ENCODE measurements at regions not wholly inside any gene's neighbourhood (a gene's known extent, or its start where the extent isn't known, plus 50 kb on each side); places are given as distances from the start of the nearest gene placed in this dataset.
"Not testable (repeated sequence)": the region's sequence is repeated elsewhere in the genome, so short reads cannot be mapped to it uniquely, and the experiment has no call there.

DNA sequence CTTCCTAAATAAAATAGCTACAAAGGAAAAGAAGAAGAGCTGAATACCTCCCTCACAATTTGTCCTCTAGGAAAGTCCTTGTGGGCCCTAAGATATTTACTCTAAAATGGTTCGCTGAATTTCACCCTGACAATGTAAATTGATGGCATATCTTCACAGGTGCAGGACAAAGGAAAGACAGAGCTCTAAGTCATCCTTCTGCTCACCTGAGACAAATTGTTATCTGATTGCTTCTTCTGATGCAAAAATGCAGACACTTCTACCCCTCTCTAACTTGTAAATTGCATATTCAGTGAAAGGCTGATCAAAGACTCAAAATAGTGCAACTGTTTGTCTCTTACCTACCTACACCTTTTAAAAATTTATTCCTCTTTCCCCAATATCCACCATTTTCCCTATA is 747.2 kb upstream of the PRR20A start:
- Mint-ChIP-seq H3K4me1 (no peaks in the 10 kb centered on the region), H3K27me3 (no peaks in the 10 kb centered on the region), H3K36me3 (ENCODE audit: low read depth) (no peaks in the 10 kb centered on the region), H3K9me3 (peaks cover 3% of the 10 kb centered on the region), H3K4me3 (no peak overlapping the region), H3K27ac (no peak overlapping the region)
- ATAC-seq (replicated peaks), result no peak

DNA sequence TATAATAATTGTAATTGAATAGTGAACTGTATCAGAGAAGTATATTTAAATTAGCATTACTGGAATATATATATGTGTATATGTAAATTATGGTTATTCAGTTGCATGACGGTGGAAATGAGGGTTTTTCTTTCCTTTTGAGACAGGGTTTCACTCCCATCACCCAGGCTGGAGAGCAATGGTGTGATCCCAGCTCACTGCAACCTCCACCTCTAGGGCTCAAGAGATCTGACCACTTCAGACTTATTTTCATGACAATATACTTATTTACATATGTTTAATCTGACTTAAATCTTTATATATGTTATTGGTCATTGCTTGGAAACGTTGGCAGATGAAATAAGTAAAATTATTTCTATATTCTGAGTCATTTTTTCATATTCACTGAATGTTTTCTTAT is 744.4 kb upstream of the PRR20A start:
- Mint-ChIP-seq H3K36me3 (ENCODE audit: low read depth) (no peaks in the 10 kb centered on the region), H3K27me3 (no peaks in the 10 kb centered on the region), H3K9me3 (peaks cover 12% of the 10 kb centered on the region), H3K4me3 (no peak overlapping the region), H3K4me1 (no peaks in the 10 kb centered on the region), H3K27ac (no peak overlapping the region)
- no peak for ATAC-seq (replicated peaks)

DNA sequence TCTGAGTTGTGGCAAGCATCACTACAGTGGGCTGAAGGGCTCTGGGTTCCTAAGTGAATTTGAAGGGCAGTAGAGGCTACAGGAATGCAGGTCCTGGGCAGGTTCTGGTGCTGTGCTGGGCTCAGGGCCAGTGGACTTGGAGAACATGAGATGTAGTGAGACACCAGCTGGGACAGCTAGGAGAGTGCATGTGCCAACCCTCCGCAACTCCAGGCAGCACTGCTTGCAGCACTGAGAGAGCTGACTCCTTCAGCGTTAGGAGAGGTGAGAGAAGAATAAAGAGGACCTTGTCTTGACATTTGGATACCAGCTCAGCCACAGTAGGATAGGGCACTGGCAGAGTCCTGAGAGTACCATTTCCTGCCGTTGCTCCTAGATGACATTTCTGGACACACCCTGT is 739.9 kb upstream of the PRR20A start:
- ATAC-seq (replicated peaks), result no peak
- no peak overlapping the region for H3K4me3 Mint-ChIP-seq
- H3K36me3 Mint-ChIP-seq (ENCODE audit: low read depth), result no peaks in the 10 kb centered on the region
- H3K27me3 Mint-ChIP-seq, result no peaks in the 10 kb centered on the region
- peaks cover 22% of the 10 kb centered on the region for H3K9me3 Mint-ChIP-seq
- H3K27ac Mint-ChIP-seq, result no peak overlapping the region
- H3K4me1 Mint-ChIP-seq, result no peaks in the 10 kb centered on the region

DNA sequence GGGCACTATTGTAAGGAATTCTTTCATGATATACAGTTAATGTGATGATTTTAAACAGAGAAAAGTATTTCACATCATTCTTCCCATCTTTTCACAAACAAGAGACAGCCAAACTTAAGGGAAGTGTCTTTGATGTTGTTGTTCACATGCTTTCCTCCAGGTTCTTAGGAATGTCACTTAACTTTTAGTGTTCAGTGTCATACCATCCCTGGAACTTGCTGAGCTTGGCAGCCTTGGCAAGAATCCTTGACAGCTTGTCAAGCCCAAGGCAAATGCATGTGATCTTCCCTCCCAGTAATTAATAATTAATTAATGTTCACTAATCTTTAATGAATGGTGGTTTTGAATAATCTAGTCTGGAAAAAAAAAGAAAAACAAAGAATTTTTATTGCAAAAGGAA is 727.9 kb upstream of the PRR20A start:
- no peaks in the 10 kb centered on the region for H3K4me1 Mint-ChIP-seq
- no peaks in the 10 kb centered on the region for H3K36me3 Mint-ChIP-seq (ENCODE audit: low read depth)
- H3K27me3 Mint-ChIP-seq, result no peaks in the 10 kb centered on the region
- ATAC-seq (replicated peaks), result no peak
- no peak overlapping the region for H3K4me3 Mint-ChIP-seq
- no peak overlapping the region for H3K27ac Mint-ChIP-seq
- H3K9me3 Mint-ChIP-seq, result no peaks in the 10 kb centered on the region

DNA sequence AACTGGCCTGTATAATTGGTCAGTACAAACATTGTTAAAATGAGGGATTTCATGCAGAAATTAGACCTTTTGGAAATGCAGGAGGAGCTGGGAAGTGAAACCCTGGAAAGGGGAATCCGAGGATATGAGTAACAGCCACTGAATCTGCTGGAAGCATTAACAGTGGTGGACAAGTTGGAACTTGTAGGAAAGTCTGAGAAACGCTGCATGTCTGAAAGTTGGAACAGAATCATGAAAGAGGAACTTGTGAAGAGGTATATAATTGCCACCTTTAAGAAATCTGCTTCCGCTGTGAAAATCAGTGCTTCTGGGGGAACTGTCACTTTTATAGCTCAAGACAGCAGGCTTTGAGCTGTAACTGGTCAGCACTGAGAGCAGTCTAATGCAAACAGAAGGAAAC is 716.5 kb upstream of the PRR20A start:
- peaks cover 6% of the 10 kb centered on the region for H3K9me3 Mint-ChIP-seq

DNA sequence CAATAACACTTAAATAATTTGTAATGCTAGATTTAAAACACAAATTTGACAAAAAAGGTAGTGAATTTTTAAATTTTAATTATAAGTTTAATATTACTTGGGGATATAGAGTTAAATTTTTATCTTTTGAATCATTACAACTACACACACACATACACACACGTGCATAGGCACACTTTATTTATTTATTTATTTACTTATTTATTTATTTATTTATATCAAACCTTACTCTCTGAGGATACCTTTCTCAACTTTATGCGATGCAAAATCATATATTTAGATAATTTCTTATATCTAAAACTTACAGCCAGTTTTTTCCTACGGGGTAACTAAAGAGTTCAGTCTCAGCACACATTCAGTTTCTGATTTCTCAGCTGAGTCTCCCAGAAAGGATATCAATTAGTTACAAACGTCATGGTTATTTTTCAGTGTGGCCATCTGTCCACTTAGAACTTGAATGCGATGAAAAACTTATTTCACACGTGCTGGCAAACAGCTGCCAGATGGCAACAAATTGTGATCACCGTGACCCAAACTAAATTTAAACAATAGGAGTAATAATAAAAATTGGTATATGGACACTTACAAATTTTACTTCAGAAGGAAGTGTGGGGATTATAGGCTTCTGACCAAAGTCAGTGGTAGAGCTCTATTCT is 683.1 kb upstream of the PRR20A start:
- no peak for ATAC-seq (replicated peaks)
- Mint-ChIP-seq H3K4me3 (no peak overlapping the region), H3K27me3 (no peaks in the 10 kb centered on the region), H3K9me3 (peaks cover 10% of the 10 kb centered on the region), H3K4me1 (no peaks in the 10 kb centered on the region), H3K27ac (no peak overlapping the region), H3K36me3 (ENCODE audit: low read depth) (no peaks in the 10 kb centered on the region)

More for the DNA sequence above, 716.5 kb upstream of the PRR20A start:
- Mint-ChIP-seq H3K27ac (no peak overlapping the region), H3K36me3 (ENCODE audit: low read depth) (no peaks in the 10 kb centered on the region), H3K4me3 (no peak overlapping the region), H3K4me1 (no peaks in the 10 kb centered on the region), H3K27me3 (no peaks in the 10 kb centered on the region)
- no peak for ATAC-seq (replicated peaks)

DNA sequence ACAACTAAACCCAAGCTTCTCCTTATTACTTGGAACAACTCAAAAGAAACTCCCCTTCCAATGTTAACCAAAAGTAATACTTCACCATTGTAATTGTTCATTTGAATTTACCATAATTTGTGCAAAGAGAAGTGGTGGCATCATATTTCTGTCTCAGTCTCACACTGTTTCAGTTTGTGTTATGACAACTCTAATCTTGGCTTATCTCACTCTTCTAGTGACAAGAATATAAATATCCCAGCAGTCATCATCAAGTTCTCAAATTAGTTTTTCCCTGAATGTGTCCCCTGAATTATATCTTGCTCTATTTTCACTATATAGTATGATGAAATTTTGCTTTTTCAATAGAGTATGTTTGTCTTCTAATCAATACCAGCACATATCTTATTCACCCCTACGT is 681.4 kb upstream of the PRR20A start:
- H3K9me3 Mint-ChIP-seq, result peaks cover 10% of the 10 kb centered on the region
- H3K4me1 Mint-ChIP-seq, result no peaks in the 10 kb centered on the region
- H3K4me3 Mint-ChIP-seq, result no peak overlapping the region
- H3K27me3 Mint-ChIP-seq, result no peaks in the 10 kb centered on the region
- H3K27ac Mint-ChIP-seq, result no peak overlapping the region
- ATAC-seq (replicated peaks), result no peak
- no peaks in the 10 kb centered on the region for H3K36me3 Mint-ChIP-seq (ENCODE audit: low read depth)

DNA sequence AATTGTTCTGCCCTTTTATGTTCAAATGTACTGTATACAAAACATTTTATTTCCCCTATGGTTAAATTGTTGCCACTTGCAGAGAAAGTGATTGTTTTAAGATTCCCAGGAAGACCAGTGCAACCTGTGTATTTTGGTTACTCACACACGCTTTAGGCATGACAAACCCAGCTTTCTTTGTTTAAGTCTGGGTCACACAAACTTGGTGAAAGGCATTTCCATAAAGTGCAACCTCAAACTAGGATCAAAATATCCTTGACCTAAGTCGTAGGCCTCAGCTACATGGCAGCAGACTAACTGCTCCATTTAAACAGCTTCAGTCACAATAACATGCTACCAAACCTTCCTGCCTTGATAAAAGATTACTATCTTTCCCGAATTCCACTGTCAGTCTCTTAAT is 639.0 kb upstream of the PRR20A start:
- H3K9me3 Mint-ChIP-seq, result peaks cover 13% of the 10 kb centered on the region
- no peaks in the 10 kb centered on the region for H3K36me3 Mint-ChIP-seq (ENCODE audit: low read depth)
- H3K27me3 Mint-ChIP-seq, result no peaks in the 10 kb centered on the region
- no peak for ATAC-seq (replicated peaks)
- H3K27ac Mint-ChIP-seq, result no peak overlapping the region
- no peak overlapping the region for H3K4me3 Mint-ChIP-seq
- H3K4me1 Mint-ChIP-seq, result no peaks in the 10 kb centered on the region

DNA sequence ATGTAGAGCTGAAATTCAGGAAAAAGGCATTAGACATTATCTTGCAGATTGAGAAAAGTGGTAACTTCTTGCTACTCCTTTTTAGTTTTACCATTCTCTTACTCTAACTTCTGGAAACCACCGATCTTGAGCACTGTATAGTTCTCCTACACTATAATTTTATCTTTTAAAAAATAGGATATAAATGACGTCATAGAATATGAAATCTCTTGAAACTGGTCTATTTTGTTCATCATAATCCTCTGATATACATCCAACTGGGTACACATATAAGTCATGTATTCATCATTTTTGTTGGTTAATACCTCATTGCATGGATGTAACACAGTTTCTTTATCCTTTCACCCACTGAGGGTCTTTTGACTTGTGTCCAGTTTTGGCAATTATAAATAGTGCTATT is 629.9 kb upstream of the PRR20A start:
- Mint-ChIP-seq H3K9me3 (peaks cover 9% of the 10 kb centered on the region), H3K4me3 (no peak overlapping the region)
- ATAC-seq (replicated peaks), result no peak

DNA sequence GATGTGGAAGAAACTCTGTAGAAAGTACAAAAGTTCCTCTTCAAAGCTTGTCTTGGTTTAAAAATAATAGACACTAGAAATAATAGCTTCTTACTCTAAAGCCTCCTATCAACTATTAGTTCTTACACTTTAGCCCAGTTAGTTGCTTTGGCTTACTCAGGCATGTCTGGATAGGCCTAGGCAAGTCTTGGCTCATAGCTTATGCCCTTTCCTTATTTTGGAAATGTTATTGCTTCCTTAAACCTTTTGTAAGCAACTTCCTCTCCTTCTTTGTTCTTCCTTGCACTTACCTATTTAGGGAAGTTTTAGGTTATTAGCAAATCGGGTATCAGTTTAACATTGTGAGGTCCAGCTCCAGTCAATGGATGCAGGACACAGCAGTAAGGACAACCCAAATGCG is 628.4 kb upstream of the PRR20A start:
- not testable (repeated sequence) for H3K36me3 Mint-ChIP-seq (ENCODE audit: low read depth); H3K27ac Mint-ChIP-seq; H3K27me3 Mint-ChIP-seq

More for the DNA sequence above, 629.9 kb upstream of the PRR20A start:
- Mint-ChIP-seq H3K36me3 (ENCODE audit: low read depth) (no peaks in the 10 kb centered on the region), H3K27ac (no peak overlapping the region), H3K4me1 (no peaks in the 10 kb centered on the region), H3K27me3 (no peaks in the 10 kb centered on the region)

DNA sequence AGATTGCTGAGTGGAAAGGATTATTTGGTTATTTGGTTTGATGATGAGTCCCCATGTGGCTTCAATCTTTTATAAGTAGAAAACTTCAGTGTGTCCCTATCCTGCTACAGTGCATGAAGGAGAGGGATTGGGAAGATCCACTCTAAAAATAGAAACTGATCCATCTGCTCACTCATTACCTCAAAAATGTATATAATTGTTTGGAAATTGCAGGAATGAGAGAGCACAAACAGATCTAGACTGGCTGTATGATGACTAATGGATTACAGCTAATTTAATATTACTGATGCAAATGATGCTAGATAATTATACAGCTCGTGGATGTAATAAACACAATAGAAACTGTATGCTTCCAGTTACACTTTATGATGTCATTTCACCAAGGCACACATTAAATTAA is 625.3 kb upstream of the PRR20A start:
- Mint-ChIP-seq H3K27me3 (no peaks in the 10 kb centered on the region), H3K27ac (no peak overlapping the region), H3K4me1 (no peaks in the 10 kb centered on the region), H3K4me3 (no peak overlapping the region), H3K9me3 (peaks cover 11% of the 10 kb centered on the region), H3K36me3 (ENCODE audit: low read depth) (no peaks in the 10 kb centered on the region)
- ATAC-seq (replicated peaks), result no peak

More for the DNA sequence above, 628.4 kb upstream of the PRR20A start:
- H3K4me3 Mint-ChIP-seq; H3K9me3 Mint-ChIP-seq; ATAC-seq (replicated peaks); H3K4me1 Mint-ChIP-seq: not testable (repeated sequence)

DNA sequence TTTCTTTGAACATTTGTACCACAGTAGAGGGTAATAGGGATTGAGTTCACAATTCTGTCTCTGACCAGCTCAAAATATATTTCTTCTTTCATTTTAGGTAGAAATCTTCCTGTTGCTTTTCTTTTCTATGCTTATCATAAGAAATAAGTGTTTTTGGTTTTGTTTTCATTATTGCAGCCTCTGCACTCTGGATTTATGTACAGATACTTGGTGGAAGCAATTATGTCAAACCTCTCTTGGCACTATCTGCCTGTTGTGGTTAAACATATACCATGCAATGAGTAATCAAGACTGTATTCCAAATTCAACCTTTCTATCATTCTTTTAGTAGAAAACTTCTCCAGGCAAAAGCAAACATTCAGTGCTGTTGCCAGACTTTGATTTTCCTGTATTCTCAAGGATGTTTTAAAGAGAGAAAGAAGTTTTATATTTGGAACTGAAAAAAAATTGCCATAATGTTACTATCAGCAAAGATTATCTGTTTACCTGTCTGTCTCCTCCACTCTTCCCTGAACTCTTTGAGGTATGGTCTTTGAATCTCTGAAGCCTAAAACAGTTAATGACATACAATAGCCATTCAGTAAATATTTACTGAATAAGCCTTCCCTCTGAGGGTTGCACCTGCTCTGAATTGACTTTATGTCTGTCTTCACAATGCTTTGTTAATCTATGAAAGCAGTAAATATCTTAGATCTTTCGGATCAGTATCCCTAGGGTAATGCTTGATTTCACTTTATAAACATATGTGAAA is 612.5 kb upstream of the PRR20A start:
- H3K4me1 Mint-ChIP-seq, result no peaks in the 10 kb centered on the region
- ATAC-seq (replicated peaks), result no peak
- H3K27me3 Mint-ChIP-seq, result no peaks in the 10 kb centered on the region
- H3K36me3 Mint-ChIP-seq (ENCODE audit: low read depth), result no peaks in the 10 kb centered on the region
- no peak overlapping the region for H3K4me3 Mint-ChIP-seq
- no peak overlapping the region for H3K27ac Mint-ChIP-seq
- H3K9me3 Mint-ChIP-seq, result peaks cover 22% of the 10 kb centered on the region

DNA sequence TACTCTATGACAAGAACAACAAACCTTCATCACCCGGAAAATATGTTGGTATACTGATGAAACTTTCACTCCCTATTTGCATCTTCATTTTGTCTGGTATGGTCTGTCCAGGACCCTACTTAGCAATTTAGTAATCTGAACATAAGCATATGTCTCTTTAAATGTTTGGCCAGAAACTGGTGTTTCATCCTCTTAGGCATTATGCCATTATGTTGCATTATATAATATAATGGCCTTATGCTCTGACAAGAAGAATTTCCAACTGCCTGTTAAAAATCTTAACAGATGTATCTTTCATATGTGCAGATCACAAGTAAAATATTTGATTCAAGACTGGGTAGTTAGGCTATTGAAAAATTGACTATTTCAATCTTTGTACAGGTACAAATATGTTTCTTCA is 610.6 kb upstream of the PRR20A start:
- Mint-ChIP-seq H3K4me3 (no peak overlapping the region), H3K36me3 (ENCODE audit: low read depth) (no peaks in the 10 kb centered on the region), H3K27ac (no peak overlapping the region), H3K9me3 (peaks cover 14% of the 10 kb centered on the region), H3K27me3 (no peaks in the 10 kb centered on the region), H3K4me1 (no peaks in the 10 kb centered on the region)
- no peak for ATAC-seq (replicated peaks)

DNA sequence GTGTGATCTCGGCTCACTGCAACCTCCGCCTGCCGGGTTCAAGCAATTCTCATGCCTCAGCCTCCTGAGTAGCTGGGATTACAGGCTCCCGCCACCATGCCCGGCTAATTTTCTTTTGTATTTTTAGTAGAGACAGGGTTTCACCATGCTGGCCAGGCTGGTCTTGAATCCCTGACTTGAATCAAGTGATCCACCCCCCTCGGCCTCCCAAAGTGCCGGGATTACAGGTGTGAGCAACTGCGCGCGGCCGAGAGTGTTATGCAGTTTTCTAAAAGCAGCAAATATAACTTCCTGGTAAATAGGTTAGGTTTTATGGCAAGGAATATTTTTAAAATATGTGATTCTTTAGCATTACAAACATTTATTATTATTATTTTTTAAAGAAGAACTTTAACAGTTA is 592.8 kb upstream of the PRR20A start:
- not testable (repeated sequence) for ATAC-seq (replicated peaks); H3K27ac Mint-ChIP-seq; H3K9me3 Mint-ChIP-seq; H3K4me1 Mint-ChIP-seq; H3K4me3 Mint-ChIP-seq; H3K27me3 Mint-ChIP-seq; H3K36me3 Mint-ChIP-seq (ENCODE audit: low read depth)

DNA sequence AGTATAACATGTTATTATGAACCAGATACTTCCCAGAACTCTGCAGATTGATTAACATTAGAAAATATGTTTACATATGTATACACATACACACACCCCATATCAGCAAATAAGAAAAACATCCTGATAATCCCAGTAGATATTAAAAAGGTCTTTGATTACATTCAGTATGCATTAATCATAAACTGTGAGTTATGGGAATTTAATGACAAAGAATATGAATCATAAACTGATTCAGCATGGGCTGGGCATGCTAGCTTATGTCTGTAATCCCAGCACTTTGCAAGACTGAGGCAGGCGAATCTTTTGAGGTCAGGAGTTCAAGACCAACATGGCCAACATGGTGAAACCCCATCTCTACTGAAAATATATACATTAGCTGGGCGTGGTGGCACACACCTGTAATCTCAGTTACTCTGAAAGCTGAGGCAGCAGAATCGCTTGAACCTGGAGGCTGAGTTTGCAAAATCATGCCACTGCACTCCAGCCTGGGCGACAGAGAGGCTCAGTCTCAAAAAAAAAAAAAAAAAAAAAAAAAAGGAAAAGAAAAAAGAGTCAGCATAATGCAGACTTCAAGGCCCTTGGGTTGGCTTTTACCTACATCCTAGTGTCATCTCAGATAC is 581.9 kb upstream of the PRR20A start:
- Mint-ChIP-seq H3K9me3 (peaks cover 13% of the 10 kb centered on the region), H3K36me3 (ENCODE audit: low read depth) (no peaks in the 10 kb centered on the region), H3K4me1 (no peaks in the 10 kb centered on the region), H3K27me3 (no peaks in the 10 kb centered on the region), H3K4me3 (no peak overlapping the region), H3K27ac (no peak overlapping the region)
- ATAC-seq (replicated peaks), result no peak

Measured in activated T-helper 17 cell treated with anti-CD3 and anti-CD28 coated beads, Interleukin-2, amount 50 U/mL, for 72 hours (primary cell).